HG03045 (cell line): ENCODE measurements at regions not wholly inside any gene's neighbourhood (a gene's known extent, or its start where the extent isn't known, plus 50 kb on each side); places are given as distances from the start of the nearest gene placed in this dataset.
"Not testable (repeated sequence)": the region's sequence is repeated elsewhere in the genome, so short reads cannot be mapped to it uniquely, and the experiment has no call there.

Experiments used
- ATAC-seq: cut with Tn5 transposase; IDR thresholded peaks from one replicate; pipeline ENCODE4 v1.9.1; 2021; ENCODE audit warnings: mild to moderate bottlenecking, moderate library complexity; ENCODE audit not compliant: unreplicated experiment

DNA sequence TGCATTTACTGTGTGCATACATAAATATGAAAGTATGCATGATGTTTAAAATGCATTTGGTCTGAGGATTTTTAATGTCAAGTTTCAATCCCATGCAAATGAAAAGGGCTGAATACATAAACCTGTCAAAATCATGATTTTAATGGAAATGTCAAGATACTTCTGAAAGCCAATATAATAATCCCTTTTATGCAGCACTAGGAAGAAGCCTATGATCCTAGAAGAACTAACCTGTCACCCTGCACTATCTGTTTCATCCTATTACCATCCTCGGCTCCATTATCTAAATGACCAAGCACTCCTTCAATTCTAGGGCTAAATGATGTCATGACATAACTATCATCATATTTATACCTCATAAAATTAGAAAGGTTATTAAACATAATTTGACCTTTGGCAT is 2229.4 kb upstream of the WWC1 start:
- ATAC-seq, result no peak

DNA sequence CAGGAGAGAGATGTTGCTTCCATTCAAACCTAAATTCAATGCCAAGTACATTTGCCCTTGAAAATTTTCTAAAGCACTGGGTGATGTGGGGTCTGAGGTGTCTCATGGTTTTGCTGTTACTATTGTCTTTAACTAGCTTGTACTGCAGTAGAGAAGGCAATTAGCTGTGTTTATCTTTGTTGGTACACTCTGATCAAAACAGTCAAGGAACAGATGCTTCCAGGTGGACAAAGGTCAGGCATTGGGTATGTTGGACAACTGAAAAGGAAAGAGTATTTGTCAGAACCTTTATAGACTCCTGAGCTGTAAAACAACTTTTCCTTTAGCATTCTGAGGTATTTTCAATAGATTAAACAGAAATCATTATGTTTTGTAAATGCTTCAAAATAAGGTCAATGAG is 2228.7 kb upstream of the WWC1 start:
- ATAC-seq, result no peak

DNA sequence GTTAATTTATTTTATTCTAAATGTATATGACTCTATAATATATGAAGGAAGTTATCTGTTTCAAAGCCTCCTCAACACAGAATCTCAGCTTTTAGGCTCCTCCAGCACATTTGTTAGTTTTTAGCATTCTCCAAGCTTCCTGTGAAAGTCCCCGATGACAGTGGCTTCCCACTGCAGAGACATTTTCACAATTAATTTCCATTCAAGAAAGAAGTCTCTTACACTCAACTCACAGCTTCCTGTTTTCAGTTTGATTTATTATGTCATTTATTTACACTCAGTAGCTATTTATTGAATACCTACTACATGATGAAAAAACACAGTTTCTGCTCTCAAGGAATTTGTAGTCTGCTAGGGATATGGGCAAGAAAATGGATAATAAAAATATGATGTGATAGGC is 2228.2 kb upstream of the WWC1 start:
- no peak for ATAC-seq

DNA sequence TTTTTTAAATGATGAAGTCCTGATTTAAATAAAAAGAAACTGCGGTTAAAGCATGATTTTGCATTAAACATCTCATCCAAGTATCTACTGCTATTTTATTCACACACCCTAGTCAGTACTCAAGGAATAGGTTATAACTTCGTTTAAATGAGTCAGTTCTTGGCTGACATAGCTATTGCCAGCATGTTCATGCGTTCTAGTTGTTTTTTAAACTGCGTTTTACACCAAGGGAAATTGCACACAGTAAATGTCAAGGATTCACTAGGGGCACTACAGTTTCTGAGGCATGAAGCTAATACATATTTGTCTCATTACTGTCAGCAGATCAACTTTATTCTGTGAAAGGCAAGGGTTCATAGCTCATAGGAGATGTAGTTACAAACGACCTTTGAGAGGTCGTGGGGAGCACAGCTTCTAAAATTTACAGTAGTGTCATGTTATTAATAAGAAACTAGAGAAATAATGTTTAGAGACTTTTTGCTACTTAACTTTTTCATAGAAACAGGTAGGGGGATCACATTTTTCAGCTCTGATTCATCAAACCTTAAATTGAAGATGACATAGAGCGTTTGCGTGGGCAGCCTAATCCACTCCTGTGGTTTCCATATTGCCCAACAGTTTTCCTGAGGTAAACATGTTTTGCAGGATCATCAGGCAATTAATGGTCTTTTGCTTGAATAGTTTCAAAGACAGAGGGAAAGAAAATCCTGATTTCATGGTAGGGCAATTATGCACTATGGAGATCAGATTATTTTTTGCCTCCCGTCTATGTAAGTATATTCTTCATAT is 2222.7 kb upstream of the WWC1 start:
- ATAC-seq, result no peak

DNA sequence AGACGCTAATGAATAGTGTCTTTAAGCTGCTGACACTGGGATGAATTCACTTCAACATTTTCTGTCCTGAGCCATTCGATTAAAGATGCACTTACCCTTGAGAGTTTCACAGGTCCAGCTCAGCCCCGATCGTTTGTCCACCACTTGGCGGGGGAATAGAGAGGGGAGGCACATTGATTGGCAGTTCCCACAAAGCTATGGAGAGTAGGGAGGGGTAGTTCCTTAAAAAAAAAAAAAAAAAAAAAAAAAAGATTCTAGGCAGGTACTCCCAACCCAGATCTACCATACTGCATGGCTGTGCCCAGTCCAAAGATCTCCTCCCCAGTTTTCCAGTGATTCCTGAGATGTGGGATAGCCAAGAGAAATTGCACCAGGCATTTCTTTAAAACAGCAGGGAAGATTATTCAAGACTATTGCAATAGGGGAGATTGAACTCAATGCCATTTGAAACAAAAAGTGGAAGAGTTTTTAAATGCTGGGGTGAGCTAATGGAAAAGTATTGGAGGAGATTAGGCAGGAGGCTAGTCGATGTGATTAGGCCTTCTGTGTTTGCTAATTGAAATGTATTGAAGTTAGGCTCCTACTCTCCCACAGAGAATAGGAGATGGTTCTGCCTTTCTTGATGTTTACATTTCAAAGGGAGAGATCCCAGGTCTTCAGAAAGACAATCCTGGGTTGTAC is 2217.4 kb upstream of the WWC1 start:
- ATAC-seq, result no peak

DNA sequence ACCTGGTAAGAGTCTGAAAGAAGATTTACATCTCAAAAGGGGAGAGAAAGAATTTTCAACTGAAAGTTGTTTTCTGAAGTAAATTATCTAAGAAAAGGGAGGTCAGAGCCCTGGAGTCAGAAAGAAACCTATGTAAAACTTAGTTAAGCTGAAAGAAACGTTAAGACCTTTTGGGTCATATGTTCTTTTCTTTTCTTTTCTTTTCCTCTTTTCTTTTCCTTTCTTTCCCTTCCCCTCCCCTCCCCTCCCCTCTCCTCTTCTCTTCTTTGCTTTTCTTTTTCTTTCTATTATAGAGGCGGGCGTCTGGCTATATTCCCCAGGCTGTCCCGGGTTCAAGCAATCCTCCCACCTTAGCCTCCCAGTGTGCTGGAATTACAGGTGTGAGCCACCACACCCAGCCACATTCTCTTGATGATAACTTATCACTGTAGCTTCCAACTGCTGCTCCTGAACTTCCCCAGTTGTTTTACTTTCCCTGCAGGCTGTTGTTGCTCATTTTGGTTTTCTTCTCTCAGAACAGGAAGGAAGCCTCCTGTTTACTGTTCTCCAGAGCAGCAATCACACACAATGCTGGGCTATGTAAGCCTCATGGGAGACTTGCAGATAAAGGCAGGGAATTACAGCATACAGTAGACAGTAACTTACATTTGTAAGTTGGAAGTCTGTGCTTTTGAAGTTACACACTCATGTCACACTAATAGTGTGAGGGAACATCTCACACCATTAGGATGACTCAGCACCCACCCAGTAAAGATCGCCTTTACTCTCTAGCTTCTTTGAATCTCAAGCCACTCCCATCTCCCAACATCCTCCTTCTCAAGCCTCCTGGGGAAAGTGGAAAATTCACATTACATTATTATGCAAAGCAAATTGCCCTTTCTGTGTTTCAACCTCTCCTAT is 2216.6 kb upstream of the WWC1 start:
- ATAC-seq, result no peak

DNA sequence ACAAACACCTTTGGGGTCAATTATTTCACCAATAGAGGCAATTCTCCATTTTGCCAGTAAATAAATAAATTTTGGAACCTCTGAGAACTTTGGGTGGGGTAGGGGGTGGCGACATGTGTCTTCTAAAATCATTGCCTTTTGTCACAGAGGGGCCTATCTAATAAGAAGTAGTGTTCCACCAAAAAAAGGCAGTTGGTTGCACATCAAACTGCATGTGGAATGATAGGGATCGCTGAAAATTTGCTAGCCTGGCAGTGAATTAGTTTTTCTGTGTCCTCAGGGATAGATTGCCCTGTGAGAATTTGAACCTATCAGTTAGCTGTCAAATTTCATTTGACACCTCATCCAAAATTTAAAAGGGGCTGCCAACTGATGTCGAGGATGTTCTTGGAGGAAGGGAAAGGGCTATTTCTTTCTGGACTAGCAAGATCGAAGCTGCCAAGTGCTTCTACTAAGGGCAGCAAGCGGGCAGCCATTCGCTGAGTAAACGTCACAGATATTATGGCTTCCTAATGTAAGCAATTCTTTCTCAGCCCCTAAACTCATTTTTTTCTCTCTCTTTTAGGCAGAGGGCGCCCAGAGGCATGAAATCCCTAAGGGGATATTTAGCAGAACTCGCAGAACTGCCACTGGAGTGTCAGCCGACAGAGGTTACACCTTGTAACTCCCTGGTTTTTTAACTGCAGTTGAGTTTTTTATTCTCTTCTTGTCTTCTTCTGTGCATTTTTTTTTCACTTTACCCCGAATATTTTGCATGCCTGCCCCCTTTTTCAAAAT is 2208.1 kb upstream of the WWC1 start:
- ATAC-seq, result no peak

DNA sequence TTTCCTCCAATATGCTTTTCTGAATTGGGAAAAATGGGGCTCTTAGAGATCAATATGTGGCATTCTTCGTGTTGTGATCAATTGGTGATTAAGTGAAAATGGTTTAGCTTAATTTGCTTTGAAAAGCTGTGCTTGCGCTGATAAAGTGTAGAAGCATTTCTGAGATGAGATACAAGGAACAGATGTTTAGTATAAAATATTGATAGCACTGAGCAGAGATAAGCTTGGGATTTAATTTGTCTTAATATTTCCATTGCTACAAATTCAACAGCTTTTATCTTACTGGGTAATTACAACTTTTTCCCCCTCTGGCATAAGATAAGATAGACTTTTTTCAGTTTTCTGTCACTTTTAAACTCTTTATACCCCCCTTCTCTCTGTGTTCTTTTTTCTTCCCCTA is 2204.9 kb upstream of the WWC1 start:
- no peak for ATAC-seq

DNA sequence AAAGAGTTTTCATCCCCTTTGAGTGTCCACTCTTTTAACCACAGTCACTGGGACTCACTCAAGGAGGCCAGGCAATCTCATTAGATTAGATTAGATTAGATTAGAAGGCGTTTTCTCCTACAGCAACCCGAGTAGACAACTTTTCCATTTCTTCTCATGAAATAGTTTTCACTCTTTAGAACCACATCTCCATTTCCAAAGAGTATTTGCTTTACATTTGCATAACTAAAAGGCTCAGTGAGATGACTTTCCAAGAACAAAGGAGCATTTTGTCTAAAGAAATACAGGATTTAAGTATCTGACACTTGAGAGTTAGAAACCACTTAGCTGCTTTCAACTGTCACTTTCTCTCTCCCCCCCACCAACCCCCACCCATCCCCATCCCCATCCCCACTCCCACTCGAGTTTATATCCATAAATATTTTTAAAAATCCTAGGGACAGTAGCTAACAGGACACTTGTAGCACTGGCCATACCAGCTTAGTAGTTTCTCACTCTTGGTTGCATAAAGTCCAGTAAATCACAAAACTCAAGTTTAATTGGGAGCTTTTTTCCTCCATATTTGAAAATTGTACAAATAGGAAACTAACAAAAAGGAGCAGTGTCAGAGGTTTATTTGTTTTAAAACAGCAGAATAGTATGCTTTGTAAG is 2202.9 kb upstream of the WWC1 start:
- ATAC-seq, result no peak

DNA sequence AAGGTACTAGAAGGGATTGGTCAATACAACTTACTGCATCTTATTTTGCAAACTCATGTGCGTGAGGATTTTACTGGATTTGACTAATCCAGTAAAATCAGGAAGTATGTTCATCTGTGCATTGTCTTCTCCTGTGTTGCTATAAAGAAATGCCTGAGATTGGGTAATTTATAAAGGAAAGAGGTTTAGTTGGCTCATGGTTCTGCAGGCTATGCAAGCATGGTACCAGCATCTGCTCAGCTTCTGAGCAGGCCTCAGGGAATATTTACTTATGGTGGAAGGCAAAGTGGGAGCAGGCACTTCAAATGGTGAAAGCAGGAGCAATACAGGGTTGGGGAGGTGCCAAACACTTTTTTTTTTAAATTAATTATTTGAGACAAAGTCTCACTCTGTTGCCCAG is 2199.5 kb upstream of the WWC1 start:
- ATAC-seq, result no peak

DNA sequence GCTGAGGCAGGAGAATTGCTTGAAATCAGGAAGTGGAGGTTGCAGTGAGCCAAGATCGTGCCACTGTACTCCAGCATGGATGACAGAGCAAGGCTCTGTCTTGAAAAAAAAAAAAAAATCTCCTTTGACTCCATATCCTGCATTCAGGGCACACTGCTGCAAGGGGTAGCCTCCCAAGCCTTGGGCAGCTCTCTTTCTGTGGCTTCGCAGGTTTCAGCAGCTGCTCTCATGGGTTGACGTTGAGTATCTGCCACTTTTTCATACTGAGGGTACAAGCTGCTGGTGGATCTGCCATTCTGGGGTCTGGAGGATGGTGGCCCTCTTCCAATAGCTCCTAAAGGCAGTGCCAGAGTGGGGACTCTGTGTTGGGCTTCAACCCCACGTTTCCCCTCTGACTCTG is 2198.1 kb upstream of the WWC1 start:
- no peak for ATAC-seq

DNA sequence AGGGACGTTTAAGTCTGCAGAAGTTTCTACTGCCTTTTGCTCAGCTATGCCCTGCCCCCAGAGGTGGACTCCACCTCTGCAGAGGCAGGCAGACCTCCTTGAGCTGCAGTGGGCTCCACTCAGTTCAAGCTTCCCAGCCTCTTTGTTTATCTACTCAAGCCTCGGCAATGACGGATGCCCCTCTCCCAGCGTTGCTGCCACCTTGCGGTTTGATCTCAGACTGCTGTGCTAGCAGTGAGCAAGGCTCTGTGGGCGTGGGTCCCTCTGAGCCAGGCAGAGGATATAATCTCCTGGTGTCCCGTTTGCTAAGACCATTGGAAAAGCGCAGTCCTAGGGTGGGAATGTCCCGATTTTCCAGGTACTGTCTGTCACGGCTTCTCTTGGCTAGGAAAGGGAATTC is 2188.5 kb upstream of the WWC1 start:
- no peak for ATAC-seq

DNA sequence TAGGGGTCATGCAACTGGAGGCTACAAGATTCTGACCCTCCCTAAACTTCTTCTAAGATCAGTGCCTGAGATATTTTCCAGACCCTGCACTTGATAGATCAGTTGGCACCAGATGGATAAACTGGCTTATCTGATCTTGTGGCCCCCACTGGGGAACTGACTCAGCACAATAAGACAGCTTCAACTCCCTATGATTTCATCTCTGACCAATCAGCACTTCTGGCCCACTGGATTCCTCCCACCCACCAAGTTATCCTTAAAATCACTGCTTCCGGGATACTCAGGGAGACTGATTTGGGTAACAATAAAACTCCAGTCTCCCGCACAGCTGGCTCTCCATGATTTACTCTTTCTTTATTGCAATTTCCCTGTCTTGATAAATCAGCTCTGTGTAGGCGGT is 2180.4 kb upstream of the WWC1 start:
- ATAC-seq, result no peak

DNA sequence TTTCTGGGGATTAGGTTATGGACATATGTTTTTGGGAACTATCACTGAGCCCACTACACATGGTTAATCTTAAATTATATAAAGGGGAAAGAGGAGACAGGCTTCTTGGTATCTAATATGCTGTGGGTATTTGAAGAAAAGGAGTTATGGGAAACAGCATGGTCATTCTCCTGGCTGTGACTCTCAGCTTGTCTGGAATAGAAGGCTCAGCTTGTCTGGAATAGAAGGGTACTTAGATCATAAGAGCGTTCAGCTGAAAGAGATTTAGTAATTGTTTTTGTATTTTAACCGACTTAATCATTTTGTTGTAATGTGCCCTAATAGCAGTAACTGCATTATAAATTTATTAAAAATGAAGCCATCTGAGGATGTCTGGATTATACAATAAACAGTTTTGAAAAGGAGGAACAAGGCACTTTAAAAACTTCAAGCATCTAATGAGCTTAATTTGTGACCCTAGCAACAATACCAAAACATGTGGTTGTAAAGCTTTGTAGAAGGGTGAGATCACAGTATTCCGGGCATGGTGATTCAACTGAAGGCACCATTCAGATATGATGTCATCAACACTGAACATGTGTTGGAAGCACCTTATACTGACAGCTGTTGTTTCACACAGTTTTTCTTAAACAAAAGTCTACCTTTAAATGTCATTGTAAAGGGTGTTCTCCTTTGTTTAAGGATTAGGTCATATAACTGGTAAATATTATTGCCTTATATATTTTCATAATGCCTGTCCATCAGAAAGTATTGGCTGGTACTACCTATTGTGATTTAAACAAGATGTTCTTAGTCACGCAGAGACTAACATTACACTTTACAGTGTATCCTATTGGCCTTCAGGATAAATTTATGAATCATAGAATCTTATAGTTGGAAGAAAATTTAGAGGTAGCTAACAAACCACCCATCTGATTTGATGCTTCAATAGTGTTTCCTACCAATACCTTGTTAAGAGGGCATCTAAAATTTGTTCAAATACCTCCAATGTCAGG is 2174.1 kb upstream of the WWC1 start:
- ATAC-seq, result no peak

DNA sequence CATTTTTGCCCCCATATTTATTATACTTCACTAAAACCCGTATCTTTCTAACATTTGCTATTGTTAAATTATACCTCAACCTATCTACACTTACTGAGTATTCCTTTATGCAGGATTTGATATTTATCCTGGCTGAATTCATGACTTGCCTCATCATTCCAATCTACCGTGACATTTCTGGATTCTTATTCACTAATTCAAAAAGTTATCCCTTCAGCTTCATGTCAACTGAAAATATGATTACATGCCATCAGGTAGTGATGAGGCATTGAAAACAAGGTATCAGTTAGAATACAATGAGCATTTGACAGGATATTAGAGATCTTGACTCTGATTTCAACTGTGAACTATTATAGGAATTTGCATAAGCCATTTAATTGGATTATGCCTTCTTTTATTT is 2171.9 kb upstream of the WWC1 start:
- ATAC-seq, result no peak

DNA sequence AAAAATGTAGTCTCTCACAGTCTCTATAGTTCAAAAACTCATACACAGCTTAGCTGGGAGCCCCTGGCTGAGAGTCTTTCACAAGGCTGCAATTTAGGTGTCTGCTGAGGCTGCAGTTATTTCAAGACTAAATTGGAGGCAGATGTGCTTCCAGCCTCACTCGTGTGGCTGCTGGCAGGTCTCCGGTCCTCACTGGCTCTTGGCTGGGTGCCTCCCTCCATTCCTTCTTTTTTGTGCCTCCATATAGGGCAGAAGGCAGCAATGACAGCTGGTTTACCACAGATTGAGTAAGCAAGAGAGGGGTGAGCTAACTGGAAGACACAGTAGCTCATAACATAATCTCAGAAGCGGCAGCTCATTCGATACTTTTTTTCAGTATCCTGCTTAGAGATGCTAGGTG is 2167.7 kb upstream of the WWC1 start:
- no peak for ATAC-seq

DNA sequence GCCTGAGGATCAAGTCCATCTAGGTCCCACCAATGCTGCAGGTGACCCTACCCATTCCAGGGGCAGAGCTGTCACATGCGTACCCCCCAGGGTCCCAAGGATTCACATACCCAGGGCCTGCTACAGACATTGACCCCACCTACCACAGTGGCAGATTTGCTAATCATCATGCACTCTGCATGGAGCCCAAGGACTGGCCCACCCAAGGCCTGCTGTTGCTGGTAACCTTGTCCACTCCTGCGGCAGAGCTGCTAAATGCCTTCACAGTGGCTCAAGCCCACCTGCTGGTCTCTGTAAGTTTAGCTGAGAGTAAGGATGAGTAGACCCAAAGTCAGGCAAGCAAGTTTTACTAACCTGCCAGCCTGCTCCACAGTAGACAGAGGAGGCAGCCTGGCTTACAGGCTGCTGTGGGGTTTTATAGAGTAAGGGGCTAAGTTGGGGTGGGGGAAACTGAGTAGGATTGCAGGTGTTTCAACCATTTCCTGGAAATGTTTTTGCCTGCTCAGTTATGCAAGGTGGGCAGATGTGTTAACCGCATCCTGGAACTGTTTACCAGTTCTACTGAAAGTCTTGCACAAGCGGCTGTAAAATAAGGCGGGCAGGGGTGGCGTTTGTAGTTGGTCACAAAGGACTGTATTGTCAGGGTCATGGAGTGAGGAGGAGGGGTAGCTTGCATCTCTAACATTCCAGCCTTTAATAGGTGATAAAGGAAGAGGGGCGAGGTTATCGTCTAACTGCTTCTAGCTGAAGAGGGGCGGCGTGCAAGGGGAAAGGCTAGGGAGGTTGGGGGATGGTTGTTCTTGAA is 2163.5 kb upstream of the WWC1 start:
- no peak for ATAC-seq

DNA sequence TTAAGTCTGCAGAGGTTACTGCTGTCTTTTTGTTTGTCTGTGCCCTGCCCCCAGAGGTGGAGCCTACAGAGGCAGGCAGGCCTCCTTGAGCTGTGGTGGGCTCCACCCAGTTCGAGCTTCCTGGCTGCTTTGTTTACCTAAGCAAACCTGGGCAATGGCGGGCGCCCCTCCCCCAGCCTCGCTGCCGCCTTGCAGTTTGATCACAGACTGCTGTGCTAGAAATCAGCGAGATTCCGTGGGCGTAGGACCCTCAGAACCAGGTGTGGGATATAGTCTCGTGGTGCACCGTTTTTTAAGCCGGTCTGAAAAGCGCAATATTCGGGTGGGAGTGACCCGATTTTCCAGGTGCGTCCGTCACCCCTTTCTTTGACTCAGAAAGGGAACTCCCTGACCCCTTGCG is 2146.3 kb upstream of the WWC1 start:
- not testable (repeated sequence) for ATAC-seq
